ENCODE measurements at regions not wholly inside any gene's neighbourhood (a gene's known extent, or its start where the extent isn't known, plus 50 kb on each side); places are given as distances from the start of the nearest gene placed in this dataset.
"Not testable (repeated sequence)": the region's sequence is repeated elsewhere in the genome, so short reads cannot be mapped to it uniquely, and the experiment has no call there.

DNA sequence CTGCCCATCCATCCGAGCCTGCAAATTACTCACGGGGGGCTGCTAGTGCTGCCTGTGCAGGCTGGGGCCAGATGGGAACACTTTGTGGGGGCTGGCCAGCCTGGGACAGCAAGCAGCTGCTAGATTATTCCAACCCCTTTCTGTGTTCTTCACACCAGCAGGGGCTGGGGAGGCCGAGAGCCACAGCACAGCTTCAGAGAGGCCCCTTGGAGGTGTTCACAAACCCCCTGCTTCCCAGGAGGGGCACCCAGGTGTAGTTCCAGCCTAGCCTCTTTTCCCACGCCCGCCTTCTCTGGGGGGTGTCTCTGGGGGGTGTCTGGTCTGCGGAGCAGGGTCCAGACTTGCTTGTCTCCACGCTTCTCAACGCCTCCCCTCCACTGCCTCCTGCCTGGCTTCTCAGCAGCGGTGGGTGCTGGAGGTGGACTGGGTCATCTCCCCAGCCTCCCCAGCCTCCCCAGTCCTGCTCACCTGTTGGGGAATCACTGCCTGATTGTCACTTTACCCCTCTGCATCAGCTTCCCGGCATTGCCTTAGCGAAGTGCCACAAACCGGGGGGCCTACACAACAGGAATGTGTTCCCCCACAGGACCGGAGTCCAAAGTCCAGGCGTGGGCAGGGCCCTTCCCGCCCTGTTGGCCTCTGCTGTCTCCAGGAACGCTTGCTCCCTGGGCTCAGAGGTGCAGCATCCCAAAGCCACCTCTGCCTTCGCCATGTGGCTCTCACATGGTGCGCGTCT lies 74.0 kb upstream of the EN2 start:
- Histone ChIP-seq H3K4me3 (ENCODE audit: low read length) (no peak overlapping the region), H3K27me3 (ENCODE audit: insufficient read depth, low read length) (peaks cover 54% of the 10 kb centered on the region), H3K4me1 (ENCODE audit: insufficient read depth, low read length) (peaks cover 33% of the 10 kb centered on the region), H3K9me3 (ENCODE audit: low read depth, low read length) (no peaks in the 10 kb centered on the region)

DNA sequence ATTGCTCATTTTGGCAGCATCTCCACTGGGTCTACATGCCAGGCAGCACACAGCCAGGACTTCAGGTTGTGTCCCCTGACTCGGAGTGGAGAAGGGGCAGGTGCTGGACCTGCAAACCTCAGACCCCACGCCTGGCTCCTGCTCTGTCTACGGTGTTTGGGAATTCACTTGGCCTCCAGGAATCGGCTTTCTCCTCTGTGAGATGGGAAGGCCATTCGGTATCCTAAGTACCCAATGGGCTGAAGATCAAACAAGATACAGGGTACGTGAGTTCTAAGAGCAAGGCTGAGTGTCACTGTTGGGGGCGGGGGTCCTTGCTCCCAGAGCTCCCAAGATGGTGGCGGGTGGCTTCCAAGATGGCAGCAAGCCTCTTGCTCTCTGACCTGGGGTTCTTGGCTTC lies 73.2 kb upstream of the EN2 start:
- Histone ChIP-seq H3K4me1 (ENCODE audit: insufficient read depth, low read length) (peaks cover 25% of the 10 kb centered on the region), H3K4me3 (ENCODE audit: low read length) (no peak overlapping the region), H3K27me3 (ENCODE audit: insufficient read depth, low read length) (peaks cover 45% of the 10 kb centered on the region), H3K9me3 (ENCODE audit: low read depth, low read length) (no peaks in the 10 kb centered on the region)

DNA sequence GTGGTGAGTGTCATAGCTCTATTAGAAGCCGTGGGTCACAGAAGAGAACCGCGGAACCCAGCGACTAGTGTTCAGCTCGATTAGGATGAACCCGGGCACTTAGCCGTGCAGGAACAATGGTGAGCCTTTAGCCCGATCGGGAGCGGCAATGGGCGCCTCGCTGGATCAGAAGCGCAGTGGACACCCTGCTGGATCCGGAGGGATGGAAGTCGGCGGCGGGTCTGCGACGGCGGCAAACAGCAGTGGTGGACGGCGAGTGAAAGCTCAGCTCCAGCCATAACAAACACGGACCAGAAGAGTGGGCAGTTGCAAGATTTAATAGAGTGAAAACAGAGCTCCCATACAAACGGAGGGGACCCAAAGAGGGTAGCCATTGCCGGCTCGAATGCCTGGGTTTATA lies 72.7 kb upstream of the EN2 start:
- Histone ChIP-seq H3K4me1 (ENCODE audit: insufficient read depth, low read length) (peaks cover 20% of the 10 kb centered on the region), H3K27me3 (ENCODE audit: insufficient read depth, low read length) (peaks cover 41% of the 10 kb centered on the region)
- not testable (repeated sequence) for H3K4me3 ChIP-seq (ENCODE audit: low read length); H3K9me3 ChIP-seq (ENCODE audit: low read depth, low read length)

DNA sequence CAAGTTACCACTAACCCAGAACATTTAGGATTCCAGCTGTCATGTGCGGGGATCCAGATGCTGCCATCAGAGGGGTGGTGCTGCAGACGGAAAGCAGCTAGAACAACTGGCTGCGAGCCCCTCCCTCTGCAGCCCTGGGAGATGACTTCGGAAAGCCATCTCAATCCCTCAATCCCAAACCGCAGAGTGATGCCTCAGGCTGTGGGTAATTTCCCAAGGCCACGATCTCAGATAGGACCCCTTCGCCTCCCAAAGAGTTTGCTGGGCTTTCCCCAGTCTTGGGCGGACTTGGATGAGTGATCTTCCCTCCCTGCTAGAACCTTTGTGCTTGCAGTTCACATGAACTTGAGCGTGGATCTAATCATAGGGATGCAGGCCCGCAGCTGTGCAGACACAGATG lies 71.3 kb upstream of the EN2 start:
- peaks cover 9% of the 10 kb centered on the region for H3K4me1 ChIP-seq (ENCODE audit: insufficient read depth, low read length)
- H3K9me3 ChIP-seq (ENCODE audit: low read depth, low read length) = no peaks in the 10 kb centered on the region
- H3K4me3 ChIP-seq (ENCODE audit: low read length) = no peak overlapping the region
- peaks cover 27% of the 10 kb centered on the region for H3K27me3 ChIP-seq (ENCODE audit: insufficient read depth, low read length)

GRCh38 chr7:155387066-155387620 lies 70.8 kb upstream of the EN2 start:
- Histone ChIP-seq H3K4me3 (ENCODE audit: low read length) (no peak overlapping the region), H3K9me3 (ENCODE audit: low read depth, low read length) (no peaks in the 10 kb centered on the region), H3K27me3 (ENCODE audit: insufficient read depth, low read length) (peaks cover 22% of the 10 kb centered on the region), H3K4me1 (ENCODE audit: insufficient read depth, low read length) (peaks cover 4% of the 10 kb centered on the region)

- Histone ChIP-seq H3K9me3 (ENCODE audit: low read depth, low read length) (no peaks in the 10 kb centered on the region), H3K4me1 (ENCODE audit: insufficient read depth, low read length) (no peaks in the 10 kb centered on the region), H3K27me3 (ENCODE audit: insufficient read depth, low read length) (peaks cover 7% of the 10 kb centered on the region), H3K4me3 (ENCODE audit: low read length) (no peak overlapping the region)
Observed at GRCh38 chr7:155388561-155388960, 69.4 kb upstream of the EN2 start.

DNA sequence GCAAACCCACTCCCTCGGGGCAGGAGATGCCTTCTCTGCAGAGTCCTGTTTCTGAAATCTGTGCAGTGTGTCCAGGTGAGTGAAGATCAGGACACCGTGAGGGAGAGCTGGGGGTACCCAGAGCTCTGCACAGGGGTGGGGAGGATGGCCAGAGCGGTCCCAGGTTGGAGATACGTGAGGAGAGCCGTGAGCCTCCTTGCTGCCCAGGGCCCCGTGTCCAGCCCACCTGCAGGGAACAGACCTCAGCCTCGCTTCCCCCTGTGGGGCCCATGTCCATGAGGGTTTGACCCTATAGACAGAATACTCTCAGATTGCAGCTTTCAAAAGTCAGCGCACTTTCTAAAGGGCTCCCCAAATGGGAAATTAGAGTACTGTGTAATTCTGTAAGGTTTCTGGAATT lies 66.5 kb upstream of the EN2 start:
- H3K4me1 ChIP-seq (ENCODE audit: insufficient read depth, low read length) = no peaks in the 10 kb centered on the region
- no peak overlapping the region for H3K4me3 ChIP-seq (ENCODE audit: low read length)
- H3K27me3 ChIP-seq (ENCODE audit: insufficient read depth, low read length) = no peaks in the 10 kb centered on the region
- H3K9me3 ChIP-seq (ENCODE audit: low read depth, low read length) = no peaks in the 10 kb centered on the region

DNA sequence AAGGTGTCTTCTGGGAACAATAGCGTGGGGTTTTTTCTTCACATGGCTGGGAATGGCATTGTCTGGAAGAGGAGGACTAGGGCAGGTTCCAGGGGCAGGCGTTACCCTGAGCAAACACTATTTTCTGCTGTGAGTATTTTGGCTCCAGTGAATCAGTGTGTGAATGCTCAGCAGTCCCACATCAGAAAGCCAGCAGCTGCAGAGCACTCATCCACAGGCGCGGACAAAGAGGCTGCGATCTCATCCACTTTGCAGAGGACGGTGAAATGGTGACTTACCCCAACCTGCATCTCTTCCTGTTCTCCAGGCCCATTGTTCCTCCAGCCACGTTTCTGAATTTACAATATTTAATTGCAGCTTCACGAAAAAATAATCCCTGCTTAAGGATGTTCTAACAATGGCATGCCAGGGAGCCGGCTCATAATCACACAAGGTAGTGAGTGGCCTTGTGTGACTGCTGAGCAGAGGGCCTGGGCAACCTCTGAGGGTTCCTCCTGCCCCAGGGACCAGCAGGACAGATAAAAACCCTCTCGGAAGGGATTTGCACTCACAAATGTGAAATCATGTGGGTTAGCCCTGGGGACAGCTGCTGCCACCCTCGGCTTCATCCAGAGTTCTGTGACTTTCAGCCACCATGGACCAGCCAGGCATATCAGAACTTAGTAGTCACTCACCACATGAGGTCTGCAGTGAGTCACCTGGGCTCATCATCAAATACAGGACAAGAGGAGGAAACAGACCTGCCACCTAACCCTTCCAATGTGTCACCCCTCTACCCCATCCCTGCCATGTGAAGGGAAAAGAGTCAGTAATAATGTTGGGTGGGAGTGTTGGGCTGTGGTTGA lies 65.0 kb upstream of the EN2 start:
- no peak overlapping the region for H3K4me3 ChIP-seq (ENCODE audit: low read length)
- no peaks in the 10 kb centered on the region for H3K27me3 ChIP-seq (ENCODE audit: insufficient read depth, low read length)
- no peaks in the 10 kb centered on the region for H3K9me3 ChIP-seq (ENCODE audit: low read depth, low read length)
- no peaks in the 10 kb centered on the region for H3K4me1 ChIP-seq (ENCODE audit: insufficient read depth, low read length)

DNA sequence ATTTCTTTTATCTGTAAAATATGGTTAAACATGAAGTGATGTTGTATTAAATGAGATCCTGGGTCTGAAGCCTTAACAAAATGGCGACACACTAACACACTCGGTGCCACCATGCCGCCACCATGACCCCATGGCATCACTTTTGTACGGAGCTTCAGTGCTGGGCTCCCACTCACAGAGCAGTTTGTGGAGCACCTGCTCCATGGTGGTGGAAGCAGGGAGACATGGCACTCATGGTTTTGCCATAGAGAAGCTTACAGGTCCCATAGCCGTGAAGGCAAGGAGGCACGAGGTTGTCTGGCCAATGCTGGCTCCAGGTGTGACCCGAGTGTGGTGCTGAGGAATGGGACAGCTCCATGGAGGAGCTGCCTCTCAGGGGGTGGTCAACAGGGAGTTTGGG lies 63.5 kb upstream of the EN2 start:
- Histone ChIP-seq H3K4me1 (ENCODE audit: insufficient read depth, low read length) (no peaks in the 10 kb centered on the region), H3K9me3 (ENCODE audit: low read depth, low read length) (no peaks in the 10 kb centered on the region), H3K27me3 (ENCODE audit: insufficient read depth, low read length) (no peaks in the 10 kb centered on the region), H3K4me3 (ENCODE audit: low read length) (no peak overlapping the region)

DNA sequence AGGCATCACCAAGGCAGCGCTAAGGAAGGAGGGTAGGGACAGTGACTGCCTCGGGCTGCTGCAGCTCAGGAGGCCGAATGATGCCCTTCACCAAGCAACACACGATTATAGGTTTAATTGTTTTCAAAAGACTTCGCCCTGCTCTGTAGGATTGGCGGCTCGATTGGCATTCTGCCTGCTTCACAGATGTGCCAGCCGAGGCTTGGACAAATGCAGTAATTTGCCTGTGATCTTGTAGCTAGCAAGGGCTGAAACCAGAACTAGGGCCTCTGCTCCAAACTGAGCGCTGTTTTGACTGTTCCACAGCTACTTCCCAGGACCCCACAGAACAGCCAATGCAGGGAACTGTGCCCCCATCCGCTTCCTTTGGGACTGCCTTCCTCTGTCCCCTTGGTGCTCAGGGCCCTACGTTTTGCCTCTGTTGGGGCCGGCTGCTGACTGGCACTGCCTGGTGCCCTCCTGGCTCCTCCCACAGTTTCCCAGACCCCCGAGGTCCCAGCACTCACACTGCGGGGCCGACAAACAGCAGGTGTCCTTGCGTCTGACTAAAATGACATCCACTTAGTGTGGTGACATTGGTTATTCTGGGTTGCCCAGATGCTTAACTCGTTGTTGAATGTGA lies 62.6 kb upstream of the EN2 start:
- no peaks in the 10 kb centered on the region for H3K4me1 ChIP-seq (ENCODE audit: insufficient read depth, low read length)
- no peak overlapping the region for H3K4me3 ChIP-seq (ENCODE audit: low read length)
- H3K9me3 ChIP-seq (ENCODE audit: low read depth, low read length) = no peaks in the 10 kb centered on the region
- H3K27me3 ChIP-seq (ENCODE audit: insufficient read depth, low read length) = no peaks in the 10 kb centered on the region

GRCh38 chr7:155396661-155397060 lies 61.3 kb upstream of the EN2 start:
- Histone ChIP-seq H3K4me1 (ENCODE audit: insufficient read depth, low read length) (no peaks in the 10 kb centered on the region), H3K9me3 (ENCODE audit: low read depth, low read length) (no peaks in the 10 kb centered on the region), H3K27me3 (ENCODE audit: insufficient read depth, low read length) (no peaks in the 10 kb centered on the region), H3K4me3 (ENCODE audit: low read length) (no peak overlapping the region)

- not testable (repeated sequence) for H3K4me3 ChIP-seq (ENCODE audit: low read length); H3K27me3 ChIP-seq (ENCODE audit: insufficient read depth, low read length); H3K9me3 ChIP-seq (ENCODE audit: low read depth, low read length); H3K4me1 ChIP-seq (ENCODE audit: insufficient read depth, low read length)
Observed at GRCh38 chr7:155397758-155398714, 59.9 kb upstream of the EN2 start.

DNA sequence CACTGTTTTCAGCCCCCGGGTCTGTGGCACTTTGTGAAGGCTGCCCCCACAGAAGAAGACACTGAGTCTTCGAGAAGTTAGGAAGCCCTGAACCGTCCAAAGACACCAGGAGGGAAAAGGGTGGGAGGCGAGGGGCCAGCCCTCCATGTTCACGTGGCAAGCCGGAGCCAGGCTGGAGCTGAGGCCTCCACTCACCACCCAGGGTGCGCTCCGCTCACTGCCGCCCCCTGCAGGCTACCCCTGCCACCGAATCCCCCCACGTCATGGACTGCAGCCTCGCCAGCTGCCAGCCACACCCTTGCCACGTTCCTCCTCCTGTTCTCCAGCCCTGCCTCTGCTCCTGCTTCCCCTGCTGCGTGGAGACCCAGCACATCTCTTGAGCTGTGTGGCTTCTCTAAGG lies 59.0 kb upstream of the EN2 start:
- H3K9me3 ChIP-seq (ENCODE audit: low read depth, low read length) = no peaks in the 10 kb centered on the region
- H3K27me3 ChIP-seq (ENCODE audit: insufficient read depth, low read length) = no peaks in the 10 kb centered on the region
- no peaks in the 10 kb centered on the region for H3K4me1 ChIP-seq (ENCODE audit: insufficient read depth, low read length)
- H3K4me3 ChIP-seq (ENCODE audit: low read length) = no peak overlapping the region

DNA sequence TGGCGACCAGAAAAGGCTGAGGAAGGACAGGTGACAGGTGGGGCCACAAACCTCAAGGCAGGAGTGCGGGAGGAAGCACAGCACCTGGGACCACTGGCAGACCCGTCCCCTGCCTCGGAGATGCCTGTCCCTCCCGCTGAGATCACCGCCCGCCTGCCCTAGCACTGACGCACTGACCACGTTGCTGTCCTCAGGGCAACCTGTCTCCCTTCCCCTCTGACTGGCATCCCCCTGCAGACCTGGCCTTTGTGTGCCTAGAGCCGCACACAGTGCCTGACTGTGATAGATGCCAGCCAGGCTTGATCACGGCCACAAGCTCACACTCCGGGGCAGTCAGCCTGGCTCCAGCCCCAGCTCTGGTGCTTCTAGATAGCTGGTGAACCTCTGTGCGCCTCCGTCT lies 58.4 kb upstream of the EN2 start:
- Histone ChIP-seq H3K4me3 (ENCODE audit: low read length) (no peak overlapping the region), H3K27me3 (ENCODE audit: insufficient read depth, low read length) (no peaks in the 10 kb centered on the region), H3K9me3 (ENCODE audit: low read depth, low read length) (no peaks in the 10 kb centered on the region), H3K4me1 (ENCODE audit: insufficient read depth, low read length) (no peaks in the 10 kb centered on the region)
